Activated CD4-positive, alpha-beta T cell treated with anti-CD3 and anti-CD28 coated beads, Interleukin-2, amount 10 ng/mL, durations not matched to agents 7 days and 5 days (primary cell): ENCODE measurements at regions not wholly inside any gene's neighbourhood (a gene's known extent, or its start where the extent isn't known, plus 50 kb on each side); places are given as distances from the start of the nearest gene placed in this dataset.
"Not testable (repeated sequence)": the region's sequence is repeated elsewhere in the genome, so short reads cannot be mapped to it uniquely, and the experiment has no call there.

Source experiments
- CTCF ChIA-PET: fragments of 350-600 bp; sonication (Branson Sonifier 250); formaldehyde crosslinking; loops from one replicate; lab custom pipeline; 2021; ENCODE audit warnings: antibody characterized with exemption; lab: Charles Lee
- POLR2A ChIA-PET: fragments of 350-600 bp; sonication (Branson Sonifier 250); formaldehyde crosslinking; loops from one replicate; lab custom pipeline; 2021; ENCODE audit warnings: antibody characterized with exemption; lab: Charles Lee
- DNase-seq: peaks from one replicate; pipeline ENCODE4 v3.0.0-alpha.2; 2020
- H3K27ac Mint-ChIP-seq: one replicate; pipeline ENCODE4 v1.8.0; 2021; ENCODE audit warnings: mild to moderate bottlenecking, moderate library complexity, mixed read lengths
- H3K27me3 Mint-ChIP-seq: one replicate; pipeline ENCODE4 v1.8.0; 2021; ENCODE audit warnings: mixed read lengths
- H3K36me3 Mint-ChIP-seq: one replicate; pipeline ENCODE4 v1.8.0; 2021; ENCODE audit warnings: low read depth, mixed read lengths
- H3K4me1 Mint-ChIP-seq: one replicate; pipeline ENCODE4 v1.8.0; 2021; ENCODE audit warnings: mixed read lengths
- H3K4me3 Mint-ChIP-seq: one replicate; pipeline ENCODE4 v1.8.0; 2021; ENCODE audit warnings: mild to moderate bottlenecking, moderate library complexity, mixed read lengths
- H3K9me3 Mint-ChIP-seq: one replicate; pipeline ENCODE4 v1.8.0; 2021; ENCODE audit warnings: mixed read lengths

- no peak for DNase-seq
- peaks cover 3% of the 10 kb centered on the region for H3K36me3 Mint-ChIP-seq
- H3K4me3 Mint-ChIP-seq = no peak overlapping the region
- no peaks in the 10 kb centered on the region for H3K27me3 Mint-ChIP-seq
- POLR2A ChIA-PET = no interaction called here
- H3K4me1 Mint-ChIP-seq = peaks cover 14% of the 10 kb centered on the region
- CTCF ChIA-PET = no interaction called here
- H3K9me3 Mint-ChIP-seq = no peaks in the 10 kb centered on the region
- H3K27ac Mint-ChIP-seq = peak overlapping the region; percentile 81
Measured at GRCh38 chr16:29126616-29127015, 141.8 kb downstream of the LAT start.

- ChIA-PET POLR2A (no interaction called here), CTCF (no interaction called here)
- peaks cover 14% of the 10 kb centered on the region for H3K4me1 Mint-ChIP-seq
- peak overlapping the region; percentile 81 for H3K27ac Mint-ChIP-seq
- H3K36me3 Mint-ChIP-seq = peaks cover 3% of the 10 kb centered on the region
- DNase-seq = peak; percentile 39
- H3K27me3 Mint-ChIP-seq = no peaks in the 10 kb centered on the region
- H3K9me3 Mint-ChIP-seq = no peaks in the 10 kb centered on the region
- H3K4me3 Mint-ChIP-seq = no peak overlapping the region
Measured at GRCh38 chr16:29126057-29126494, 141.2 kb downstream of the LAT start.

GRCh38 chr16:29124828-29125227 lies 140.0 kb downstream of the LAT start:
- Mint-ChIP-seq H3K27ac (no peak overlapping the region), H3K9me3 (no peaks in the 10 kb centered on the region), H3K4me3 (no peak overlapping the region), H3K27me3 (no peaks in the 10 kb centered on the region), H3K4me1 (peaks cover 14% of the 10 kb centered on the region), H3K36me3 (peaks cover 3% of the 10 kb centered on the region)
- no peak for DNase-seq
- ChIA-PET CTCF (no interaction called here), POLR2A (no interaction called here)

- CTCF ChIA-PET, DNase-seq, H3K27ac Mint-ChIP-seq, H3K4me3 Mint-ChIP-seq, H3K27me3 Mint-ChIP-seq, H3K36me3 Mint-ChIP-seq, H3K9me3 Mint-ChIP-seq, POLR2A ChIA-PET: not testable (repeated sequence)
- peaks cover 14% of the 10 kb centered on the region for H3K4me1 Mint-ChIP-seq
Measured at GRCh38 chr16:29124162-29124561, 139.3 kb downstream of the LAT start.

GRCh38 chr16:29120680-29121079 lies 135.8 kb downstream of the LAT start:
- H3K9me3 Mint-ChIP-seq, DNase-seq, H3K4me3 Mint-ChIP-seq, H3K27me3 Mint-ChIP-seq, CTCF ChIA-PET, H3K27ac Mint-ChIP-seq, POLR2A ChIA-PET: not testable (repeated sequence)
- H3K4me1 Mint-ChIP-seq = peaks cover 23% of the 10 kb centered on the region
- H3K36me3 Mint-ChIP-seq = peaks cover 14% of the 10 kb centered on the region

GRCh38 chr16:29118301-29118957 lies 133.6 kb downstream of the LAT start:
- H3K4me3 Mint-ChIP-seq, H3K27me3 Mint-ChIP-seq, H3K9me3 Mint-ChIP-seq, POLR2A ChIA-PET, DNase-seq: not testable (repeated sequence)
- CTCF ChIA-PET = interaction anchor here (1.3 kb wide), 1 partner anchor 8 kb away, joined by 3 read pairs; no protein-coding TSS in a partner anchor
- H3K36me3 Mint-ChIP-seq = peaks cover 19% of the 10 kb centered on the region
- peak overlapping the region; percentile 48 for H3K27ac Mint-ChIP-seq
- H3K4me1 Mint-ChIP-seq = peaks cover 45% of the 10 kb centered on the region

GRCh38 chr16:29117631-29118030 lies 132.8 kb downstream of the LAT start:
- CTCF ChIA-PET = no interaction called here
- no peaks in the 10 kb centered on the region for H3K27me3 Mint-ChIP-seq
- H3K4me3 Mint-ChIP-seq = no peak overlapping the region
- POLR2A ChIA-PET = no interaction called here
- H3K27ac Mint-ChIP-seq = no peak overlapping the region
- H3K9me3 Mint-ChIP-seq = no peaks in the 10 kb centered on the region
- H3K4me1 Mint-ChIP-seq = peaks cover 47% of the 10 kb centered on the region
- no peak for DNase-seq
- peaks cover 19% of the 10 kb centered on the region for H3K36me3 Mint-ChIP-seq

DNA sequence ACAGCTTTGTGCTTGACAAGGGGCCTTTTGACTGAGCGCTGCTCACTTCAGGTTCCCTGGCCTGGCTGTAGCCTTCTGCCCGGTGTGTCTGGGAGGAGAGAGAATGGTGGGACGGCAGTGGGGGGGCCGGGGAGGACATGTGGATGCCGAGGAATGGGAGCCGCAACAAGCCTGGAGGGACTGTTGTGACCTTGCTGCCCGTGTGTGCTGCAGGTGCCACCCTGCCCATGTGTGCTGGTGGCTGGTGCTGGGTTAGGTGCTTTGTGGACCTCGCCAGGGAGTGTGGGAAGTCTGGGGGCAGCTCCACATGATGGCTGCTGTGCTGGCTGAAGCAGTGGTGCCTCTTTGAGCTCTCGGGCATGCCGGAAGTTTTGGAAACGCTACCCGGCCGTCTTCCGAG lies 132.1 kb downstream of the LAT start:
- H3K4me3 Mint-ChIP-seq = no peak overlapping the region
- H3K9me3 Mint-ChIP-seq = no peaks in the 10 kb centered on the region
- ChIA-PET POLR2A (interaction anchor here (0.6 kb wide), 1 partner anchor 266 kb away, joined by 3 read pairs; no protein-coding TSS in a partner anchor), CTCF (no interaction called here)
- H3K27me3 Mint-ChIP-seq = no peaks in the 10 kb centered on the region
- DNase-seq = no peak
- H3K36me3 Mint-ChIP-seq = peaks cover 22% of the 10 kb centered on the region
- H3K27ac Mint-ChIP-seq = no peak overlapping the region
- H3K4me1 Mint-ChIP-seq = peaks cover 53% of the 10 kb centered on the region

GRCh38 chr16:29116207-29116606 lies 131.4 kb downstream of the LAT start:
- DNase-seq, H3K9me3 Mint-ChIP-seq, H3K4me3 Mint-ChIP-seq, POLR2A ChIA-PET, H3K27me3 Mint-ChIP-seq: not testable (repeated sequence)
- Mint-ChIP-seq H3K27ac (peak overlapping the region; percentile 41), H3K4me1 (peaks cover 57% of the 10 kb centered on the region), H3K36me3 (peaks cover 22% of the 10 kb centered on the region)
- CTCF ChIA-PET = interaction anchor here (1.4 kb wide), 1 partner anchor 129 kb away, joined by 3 read pairs; no protein-coding TSS in a partner anchor

DNA sequence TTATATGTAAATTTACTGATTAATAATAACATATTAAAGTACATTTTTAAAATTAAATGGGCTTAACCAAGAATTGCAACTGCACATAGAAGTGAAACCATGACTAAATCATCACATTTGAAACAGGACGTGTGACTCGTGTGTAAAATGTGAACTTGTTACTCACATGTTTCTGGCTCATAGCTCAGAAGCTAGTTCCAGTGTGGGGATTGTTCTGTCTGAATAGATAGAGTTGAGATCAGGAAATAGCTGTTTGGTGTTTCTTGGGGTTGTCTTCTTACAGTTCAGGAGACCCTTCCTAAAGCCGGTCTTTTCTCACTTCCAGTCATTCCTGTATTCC lies 130.9 kb downstream of the LAT start:
- POLR2A ChIA-PET, H3K27me3 Mint-ChIP-seq, H3K9me3 Mint-ChIP-seq, H3K4me3 Mint-ChIP-seq, DNase-seq: not testable (repeated sequence)
- H3K4me1 Mint-ChIP-seq = peaks cover 59% of the 10 kb centered on the region
- peaks cover 24% of the 10 kb centered on the region for H3K36me3 Mint-ChIP-seq
- CTCF ChIA-PET = interaction anchor here (1.4 kb wide), 1 partner anchor 129 kb away, joined by 3 read pairs; no protein-coding TSS in a partner anchor
- H3K27ac Mint-ChIP-seq = peak overlapping the region; percentile 41

- POLR2A ChIA-PET, H3K9me3 Mint-ChIP-seq, H3K27me3 Mint-ChIP-seq, H3K4me3 Mint-ChIP-seq: not testable (repeated sequence)
- peak overlapping the region; percentile 86 for H3K27ac Mint-ChIP-seq
- DNase-seq = peak; percentile 28
- H3K4me1 Mint-ChIP-seq = peaks cover 59% of the 10 kb centered on the region
- peaks cover 24% of the 10 kb centered on the region for H3K36me3 Mint-ChIP-seq
- CTCF ChIA-PET = interaction anchor here (0.6 to 1.4 kb wide), 2 partner anchors 34 to 128 kb away, joined by 3 to 4 read pairs; no protein-coding TSS in a partner anchor
Measured at GRCh38 chr16:29114989-29115801, 130.3 kb downstream of the LAT start.

DNA sequence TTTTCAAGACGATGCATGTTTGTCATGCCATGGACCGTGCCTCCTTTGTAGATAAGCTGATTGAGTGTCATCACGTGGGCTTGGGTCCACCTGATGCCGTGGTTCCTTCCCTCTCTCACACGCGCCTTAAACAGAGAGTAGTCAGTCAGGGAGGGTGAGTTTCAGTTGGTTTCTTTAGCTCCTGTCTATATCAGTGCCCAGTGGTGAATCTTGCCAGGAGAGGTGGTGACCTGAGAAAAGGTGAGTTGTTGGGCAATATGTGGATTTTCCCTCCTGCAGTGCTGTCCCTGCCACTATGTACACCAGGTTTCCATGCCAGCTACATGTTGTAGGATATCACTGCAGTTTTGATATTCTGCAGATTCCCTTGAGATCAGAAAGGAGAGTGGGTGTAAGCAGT lies 129.7 kb downstream of the LAT start:
- peak overlapping the region; percentile 86 for H3K27ac Mint-ChIP-seq
- no peaks in the 10 kb centered on the region for H3K27me3 Mint-ChIP-seq
- H3K36me3 Mint-ChIP-seq = peaks cover 24% of the 10 kb centered on the region

GRCh38 chr16:29113446-29113845 lies 128.6 kb downstream of the LAT start:
- Mint-ChIP-seq H3K4me1 (peaks cover 56% of the 10 kb centered on the region), H3K36me3 (peaks cover 23% of the 10 kb centered on the region), H3K27ac (peak overlapping the region; percentile 12)
- H3K9me3 Mint-ChIP-seq, CTCF ChIA-PET, DNase-seq, H3K27me3 Mint-ChIP-seq, H3K4me3 Mint-ChIP-seq, POLR2A ChIA-PET: not testable (repeated sequence)

More for the DNA sequence above, 129.7 kb downstream of the LAT start:
- CTCF ChIA-PET = interaction anchor here (0.6 to 1.4 kb wide), 2 partner anchors 34 to 128 kb away, joined by 3 to 4 read pairs; no protein-coding TSS in a partner anchor
- Mint-ChIP-seq H3K4me1 (peaks cover 59% of the 10 kb centered on the region), H3K9me3 (no peaks in the 10 kb centered on the region), H3K4me3 (no peak overlapping the region)
- POLR2A ChIA-PET = no interaction called here
- no peak for DNase-seq
